ENCODE measurements at regions not wholly inside any gene's neighbourhood (a gene's known extent, or its start where the extent isn't known, plus 50 kb on each side); places are given as distances from the start of the nearest gene placed in this dataset.

- TF ChIP-seq EZH2phosphoT487 (IDR thresholded peaks at IDR 0.05; ENCODE audit: borderline replicate concordance, low read length): no peak
- TF ChIP-seq CTCF (conservative IDR thresholded peaks at IDR 0.05; ENCODE audit: low read depth, low read length): no peak
- no peak for TF ChIP-seq EZH2 (IDR thresholded peaks at IDR 0.05; ENCODE audit: low read length, unreplicated experiment)
- ATAC-seq (no peak), DNase-seq (no peak)
- H3K4me1 ChIP-seq (ENCODE audit: insufficient read depth, low read length): no peaks in the 10 kb centered on the region
- no peaks in the 10 kb centered on the region for H3F3A ChIP-seq (ENCODE audit: low read length, unreplicated experiment)
- BruUV-seq (replicated peaks): no TSS peak
- POLR2A ChIA-PET (ENCODE audit: unreplicated experiment): no interaction called here
- H3K27me3 ChIP-seq (ENCODE audit: low read length): no peaks in the 10 kb centered on the region
- no peaks in the 10 kb centered on the region for H3K79me2 ChIP-seq (ENCODE audit: low read length)
- intact Hi-C loops (cut with micrococcal nuclease): no loop called here
- H3K4me3 ChIP-seq (ENCODE audit: low read length): no peak overlapping the region
- CTCF ChIA-PET: no interaction called here
- no peak overlapping the region for H3K9ac ChIP-seq (ENCODE audit: low read length)
- no peaks in the 10 kb centered on the region for H3K36me3 ChIP-seq (ENCODE audit: low read depth, low read length)
- H3K9me3 ChIP-seq (ENCODE audit: low read length): no peaks in the 10 kb centered on the region
- H2AFZ ChIP-seq (ENCODE audit: low read length): no peak overlapping the region
- H3K4me2 ChIP-seq (ENCODE audit: low read length): no peak overlapping the region
- no peak overlapping the region for H3K27ac ChIP-seq (ENCODE audit: low read length)
- H3K9me2 ChIP-seq (replicated peaks; ENCODE audit: low read length): no peaks in the 10 kb centered on the region
- H4K20me1 ChIP-seq (ENCODE audit: low read length): no peaks in the 10 kb centered on the region
Observed at GRCh38 chr10:2362331-2362730, 625.0 kb upstream of the ADARB2 start.

GRCh38 chr10:2358586-2358985 is 621.3 kb upstream of the ADARB2 start:
- no peaks in the 10 kb centered on the region for H3K27me3 ChIP-seq (ENCODE audit: low read length)
- intact Hi-C loops (cut with micrococcal nuclease): no loop called here
- no peaks in the 10 kb centered on the region for H3K9me2 ChIP-seq (replicated peaks; ENCODE audit: low read length)
- no peak overlapping the region for H2AFZ ChIP-seq (ENCODE audit: low read length)
- ChIA-PET POLR2A (ENCODE audit: unreplicated experiment) (no interaction called here), CTCF (no interaction called here)
- no TSS peak for BruUV-seq (replicated peaks)
- H3K27ac ChIP-seq (ENCODE audit: low read length): no peak overlapping the region
- no peaks in the 10 kb centered on the region for H3K4me1 ChIP-seq (ENCODE audit: insufficient read depth, low read length)
- no peak for ATAC-seq
- H3K4me3 ChIP-seq (ENCODE audit: low read length): no peak overlapping the region
- no peak overlapping the region for H3K4me2 ChIP-seq (ENCODE audit: low read length)
- no peaks in the 10 kb centered on the region for H3K9me3 ChIP-seq (ENCODE audit: low read length)
- no peaks in the 10 kb centered on the region for H3K79me2 ChIP-seq (ENCODE audit: low read length)
- no peaks in the 10 kb centered on the region for H3F3A ChIP-seq (ENCODE audit: low read length, unreplicated experiment)
- no peaks in the 10 kb centered on the region for H3K36me3 ChIP-seq (ENCODE audit: low read depth, low read length)
- DNase-seq: no peak
- no peak for TF ChIP-seq EZH2 (IDR thresholded peaks at IDR 0.05; ENCODE audit: low read length, unreplicated experiment)
- TF ChIP-seq EZH2phosphoT487 (IDR thresholded peaks at IDR 0.05; ENCODE audit: borderline replicate concordance, low read length): no peak
- no peak overlapping the region for H3K9ac ChIP-seq (ENCODE audit: low read length)
- no peaks in the 10 kb centered on the region for H4K20me1 ChIP-seq (ENCODE audit: low read length)

- Histone ChIP-seq H3K9ac (ENCODE audit: low read length) (no peak overlapping the region), H3K79me2 (ENCODE audit: low read length) (no peaks in the 10 kb centered on the region), H2AFZ (ENCODE audit: low read length) (no peak overlapping the region), H3K27ac (ENCODE audit: low read length) (no peak overlapping the region), H3K27me3 (ENCODE audit: low read length) (0 out of 2 replicates have a peak, but pooled peaks cover 3% of the 10 kb centered on the region), H3K9me3 (ENCODE audit: low read length) (no peaks in the 10 kb centered on the region), H3K4me1 (ENCODE audit: insufficient read depth, low read length) (no peaks in the 10 kb centered on the region), H3F3A (ENCODE audit: low read length, unreplicated experiment) (no peaks in the 10 kb centered on the region), H3K4me2 (ENCODE audit: low read length) (no peak overlapping the region), H3K36me3 (ENCODE audit: low read depth, low read length) (no peaks in the 10 kb centered on the region), H3K4me3 (ENCODE audit: low read length) (no peak overlapping the region), H4K20me1 (ENCODE audit: low read length) (no peaks in the 10 kb centered on the region), H3K9me2 (replicated peaks; ENCODE audit: low read length) (no peaks in the 10 kb centered on the region)
- no TSS peak for BruUV-seq (replicated peaks)
- POLR2A ChIA-PET (ENCODE audit: unreplicated experiment): no interaction called here
- no peak for ATAC-seq
- intact Hi-C loops (cut with micrococcal nuclease): no loop called here
- TF ChIP-seq EZH2phosphoT487 (IDR thresholded peaks at IDR 0.05; ENCODE audit: borderline replicate concordance, low read length) (no peak), EZH2 (IDR thresholded peaks at IDR 0.05; ENCODE audit: low read length, unreplicated experiment) (no peak), CTCF (conservative IDR thresholded peaks at IDR 0.05; ENCODE audit: low read depth, low read length) (no peak)
- CTCF ChIA-PET: no interaction called here
- DNase-seq: no peak
Observed at GRCh38 chr10:2356670-2357069, 619.3 kb upstream of the ADARB2 start.

Measured in PC-3 (cell line).